ENCODE measurements at regions not wholly inside any gene's neighbourhood (a gene's known extent, or its start where the extent isn't known, plus 50 kb on each side); places are given as distances from the start of the nearest gene placed in this dataset.
"Not testable (repeated sequence)": the region's sequence is repeated elsewhere in the genome, so short reads cannot be mapped to it uniquely, and the experiment has no call there.

DNA sequence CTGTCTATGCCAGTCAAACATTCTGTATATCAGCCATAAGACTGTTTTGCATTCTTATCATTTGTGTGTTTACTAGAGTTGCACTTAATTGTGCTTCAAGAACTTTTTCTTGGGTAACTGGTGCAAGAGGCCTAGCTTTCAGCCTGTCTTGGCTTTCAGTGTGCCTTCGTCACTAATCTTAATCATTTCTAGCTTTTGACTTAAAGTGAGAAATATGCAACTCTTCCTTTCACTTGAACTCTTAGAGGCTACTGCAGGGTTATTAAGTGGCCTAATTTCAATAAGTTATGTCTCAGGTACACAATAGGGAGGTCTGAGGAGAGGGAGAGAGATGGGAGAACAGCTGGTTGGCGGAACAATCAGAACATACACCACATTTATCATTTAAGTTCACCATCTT lies 62.1 kb upstream of the FAN1 start:
- DNase-seq; H3K4me3 ChIP-seq (ENCODE audit: insufficient read depth, low read depth, low read length, poor library complexity, severe bottlenecking); H3K27ac ChIP-seq (ENCODE audit: insufficient read depth, low read length, poor library complexity, severe bottlenecking); H3K36me3 ChIP-seq (ENCODE audit: control insufficient read depth, insufficient read depth, low read length); H3K4me1 ChIP-seq (ENCODE audit: control insufficient read depth, insufficient read depth, low read length, poor library complexity, severe bottlenecking); H3K9me3 ChIP-seq (ENCODE audit: control insufficient read depth, low read length); H3K27me3 ChIP-seq (replicated peaks; ENCODE audit: control insufficient read depth, insufficient read depth, low read length, poor library complexity, severe bottlenecking): not testable (repeated sequence)

DNA sequence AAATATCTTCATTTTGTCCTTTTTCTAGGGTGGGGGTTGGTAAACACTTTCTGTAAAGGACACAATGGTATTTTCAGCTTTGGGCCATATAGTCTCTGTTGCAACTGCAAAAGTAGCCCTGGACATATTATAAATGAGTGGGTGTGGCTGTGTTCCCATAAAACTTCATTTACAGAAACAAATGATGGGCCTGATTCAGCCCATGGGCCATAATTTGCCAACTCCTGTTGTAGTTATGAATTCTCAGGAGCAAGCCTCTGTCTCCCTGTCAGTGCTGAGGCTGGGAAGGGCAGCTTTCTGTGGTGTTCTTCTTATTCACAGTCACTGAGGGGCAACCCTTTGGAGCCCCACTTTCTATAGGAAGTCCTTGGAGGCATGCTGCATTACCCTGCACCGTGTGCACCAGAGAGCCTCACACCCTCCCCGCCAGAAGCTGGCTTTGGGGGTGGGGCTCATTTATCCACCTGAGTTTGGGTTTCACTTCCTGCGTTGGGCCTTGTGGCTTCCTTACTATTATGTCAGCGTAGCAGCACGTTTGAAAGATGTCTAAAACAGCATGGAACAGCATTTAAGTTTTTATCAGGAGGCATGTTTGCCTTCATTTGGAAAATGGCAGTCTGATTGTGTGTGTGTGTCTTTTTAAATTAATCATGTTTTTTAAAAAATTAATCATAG lies 60.8 kb upstream of the FAN1 start:
- not testable (repeated sequence) for H3K27me3 ChIP-seq (replicated peaks; ENCODE audit: control insufficient read depth, insufficient read depth, low read length, poor library complexity, severe bottlenecking); H3K27ac ChIP-seq (ENCODE audit: insufficient read depth, low read length, poor library complexity, severe bottlenecking); H3K4me1 ChIP-seq (ENCODE audit: control insufficient read depth, insufficient read depth, low read length, poor library complexity, severe bottlenecking); H3K9me3 ChIP-seq (ENCODE audit: control insufficient read depth, low read length); H3K36me3 ChIP-seq (ENCODE audit: control insufficient read depth, insufficient read depth, low read length); H3K4me3 ChIP-seq (ENCODE audit: insufficient read depth, low read depth, low read length, poor library complexity, severe bottlenecking)
- peak in 2 of 3 donors; percentile 8 to 12 for DNase-seq

DNA sequence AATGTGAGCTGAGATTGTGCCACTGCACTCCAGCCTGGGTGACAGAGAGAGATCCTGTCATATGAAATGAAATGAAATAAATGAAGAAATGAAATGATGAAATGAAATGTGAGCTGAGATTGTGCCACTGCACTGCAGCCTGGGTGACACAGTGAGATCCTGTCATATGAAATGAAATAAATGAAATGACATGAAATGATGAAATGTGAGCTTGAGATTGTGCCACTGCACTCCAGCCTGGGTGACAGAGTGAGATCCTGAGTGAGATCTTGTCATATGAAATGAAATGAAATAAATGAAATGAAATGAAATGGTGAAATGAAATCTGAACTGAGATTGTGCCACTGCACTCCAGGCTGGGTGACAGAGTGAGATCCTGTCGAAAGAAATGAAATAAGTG lies 58.2 kb upstream of the FAN1 start:
- not testable (repeated sequence) for H3K9me3 ChIP-seq (ENCODE audit: control insufficient read depth, low read length); H3K4me3 ChIP-seq (ENCODE audit: insufficient read depth, low read depth, low read length, poor library complexity, severe bottlenecking); H3K27ac ChIP-seq (ENCODE audit: insufficient read depth, low read length, poor library complexity, severe bottlenecking); H3K36me3 ChIP-seq (ENCODE audit: control insufficient read depth, insufficient read depth, low read length); H3K27me3 ChIP-seq (replicated peaks; ENCODE audit: control insufficient read depth, insufficient read depth, low read length, poor library complexity, severe bottlenecking); DNase-seq; H3K4me1 ChIP-seq (ENCODE audit: control insufficient read depth, insufficient read depth, low read length, poor library complexity, severe bottlenecking)
